HG02938 (cell line): ENCODE measurements at regions not wholly inside any gene's neighbourhood (a gene's known extent, or its start where the extent isn't known, plus 50 kb on each side); places are given as distances from the start of the nearest gene placed in this dataset.

ENCODE experiments used
- ATAC-seq: cut with Tn5 transposase; IDR thresholded peaks from one replicate; pipeline ENCODE4 v1.9.1; 2021; ENCODE audit warnings: mild to moderate bottlenecking, moderate library complexity; ENCODE audit not compliant: unreplicated experiment

DNA sequence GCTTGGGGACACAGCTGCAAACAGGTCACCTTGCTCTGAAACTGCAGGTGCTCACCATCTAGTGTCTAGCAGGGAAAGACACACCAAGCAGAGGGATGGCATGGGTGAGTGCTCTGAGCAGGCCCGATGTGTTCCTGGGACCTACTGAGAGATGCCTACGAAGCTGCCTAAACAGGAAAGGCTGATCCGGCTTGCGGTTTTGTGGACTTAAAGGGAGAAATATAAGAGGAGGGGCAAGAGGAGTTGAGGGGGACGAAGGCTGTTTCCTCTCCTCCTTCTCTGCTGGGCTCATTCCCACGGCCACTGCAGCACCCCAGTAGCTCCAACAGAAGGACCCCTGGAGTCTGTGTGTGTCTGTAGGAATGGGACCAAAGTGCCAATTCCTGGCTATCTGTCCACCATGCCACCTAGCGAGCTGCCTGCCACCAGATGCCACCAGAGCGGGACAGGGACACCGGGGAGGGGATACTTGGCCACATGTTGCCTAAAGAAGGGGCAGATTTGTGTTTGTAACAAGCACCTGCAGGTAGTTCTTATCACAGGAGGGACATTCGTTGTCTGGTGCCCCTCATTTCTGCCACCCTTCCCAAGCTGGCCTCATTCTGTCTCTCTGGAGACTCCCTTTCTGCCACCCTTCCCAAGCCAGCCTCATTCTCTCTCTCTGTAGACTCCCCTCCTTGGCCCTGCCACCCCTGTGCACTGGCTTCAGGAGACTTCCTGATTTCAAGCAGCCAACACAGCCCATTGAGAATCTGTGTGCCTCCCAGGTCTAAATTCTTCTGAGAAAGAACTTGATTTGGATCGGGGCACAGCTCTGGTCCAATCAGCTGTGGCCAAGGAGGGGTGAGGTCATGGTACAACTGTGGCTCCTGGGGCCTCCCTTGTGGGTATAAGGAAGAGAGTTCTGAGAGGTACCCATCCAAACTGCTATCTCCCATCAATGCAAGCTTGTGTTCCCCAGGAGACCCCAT is 221.8 kb downstream of the ANKRD60 start:
- ATAC-seq: no peak

DNA sequence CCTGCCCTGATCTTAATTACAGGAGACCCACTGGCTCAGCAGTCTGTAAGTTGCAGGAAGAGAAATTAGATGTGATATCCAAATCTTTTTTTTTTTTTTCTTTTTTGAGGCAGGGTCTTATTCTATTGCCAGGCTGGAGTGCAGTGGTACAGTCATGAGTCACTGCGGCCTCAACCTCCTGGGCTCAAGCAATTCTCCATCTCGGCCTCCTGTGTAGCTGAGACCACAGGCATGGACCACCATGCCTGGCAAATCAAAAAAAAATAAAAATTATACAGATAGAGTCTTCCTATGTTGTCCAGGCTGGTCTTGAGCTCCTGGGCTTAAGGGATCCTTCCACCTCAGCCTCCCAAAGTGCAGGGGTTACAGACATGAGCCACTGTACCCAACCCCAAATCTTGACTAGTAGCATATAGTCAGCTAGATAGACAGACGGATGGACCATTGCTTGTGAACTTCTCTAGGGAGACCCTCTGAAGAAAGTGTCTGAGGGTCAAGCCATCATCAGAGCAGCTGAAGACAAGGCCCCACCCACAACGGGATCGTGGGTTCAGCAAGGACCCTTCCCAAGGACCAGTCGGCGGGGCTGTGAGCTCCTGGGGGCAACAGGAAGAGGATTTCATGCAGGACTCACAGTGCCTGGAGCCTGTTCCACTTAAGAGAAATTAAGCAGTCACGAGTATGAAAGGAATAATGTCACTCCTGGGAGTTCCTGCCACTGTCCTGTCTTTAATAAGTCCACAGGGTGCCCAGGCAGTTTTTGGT is 222.7 kb downstream of the ANKRD60 start:
- ATAC-seq: no peak

DNA sequence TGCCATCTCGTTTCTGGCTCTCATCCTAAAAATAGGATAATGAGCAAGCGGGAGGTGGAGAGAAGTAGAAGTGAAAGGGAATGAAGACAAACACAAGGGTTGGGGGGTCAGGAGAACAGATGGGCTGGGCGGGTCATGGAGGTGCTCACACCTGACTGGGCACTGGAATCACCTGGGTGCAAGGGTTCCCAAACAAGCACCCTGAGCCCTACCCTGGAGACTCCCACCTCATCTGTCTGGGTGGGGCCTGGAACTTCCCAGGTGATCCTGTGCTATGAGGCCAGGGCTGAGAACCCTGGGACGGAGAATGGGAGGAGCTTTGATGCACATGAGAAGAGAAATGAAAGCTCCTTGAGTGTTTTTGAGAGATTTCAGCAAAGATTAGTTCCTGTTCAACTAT is 223.6 kb downstream of the ANKRD60 start:
- no peak for ATAC-seq

DNA sequence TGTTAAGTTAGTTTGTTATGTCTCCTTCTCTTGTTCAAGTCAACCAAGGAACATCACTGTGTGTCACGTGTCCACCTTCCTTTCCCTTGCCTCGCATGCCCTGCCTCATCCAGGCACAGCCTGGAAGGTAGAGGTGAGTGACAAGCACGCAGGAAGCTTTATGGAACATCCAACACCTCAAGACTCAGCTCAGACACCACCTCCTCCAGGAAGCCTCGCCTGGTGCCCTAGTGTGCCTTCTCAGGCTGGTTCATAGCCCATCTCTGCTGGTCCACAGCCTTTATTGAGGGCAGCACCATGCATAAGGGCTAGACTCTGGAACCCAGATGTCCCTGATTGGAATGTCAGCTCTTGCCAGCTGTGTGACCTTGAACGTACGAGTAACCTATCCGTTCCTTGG is 224.3 kb downstream of the ANKRD60 start:
- ATAC-seq: no peak

DNA sequence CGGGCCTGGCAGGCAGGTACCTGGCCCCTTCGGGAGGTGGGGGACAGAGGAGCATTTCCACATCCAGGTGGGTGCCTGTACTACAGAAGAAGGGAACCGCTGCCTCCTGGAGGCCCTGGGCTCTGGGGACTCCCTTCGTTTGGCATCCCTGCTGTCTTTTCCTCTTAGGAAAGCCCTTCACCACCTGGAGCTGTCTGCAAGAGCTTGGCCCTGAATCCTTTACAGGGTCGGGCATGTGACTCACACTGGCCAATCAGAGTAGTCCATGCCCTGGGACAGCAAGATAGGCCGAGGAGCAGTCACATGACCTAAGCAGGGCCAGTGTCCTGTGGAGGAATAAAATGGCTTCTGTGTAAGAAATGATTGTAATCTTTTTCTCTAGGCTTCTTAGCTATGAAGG is 224.9 kb downstream of the ANKRD60 start:
- ATAC-seq: no peak

DNA sequence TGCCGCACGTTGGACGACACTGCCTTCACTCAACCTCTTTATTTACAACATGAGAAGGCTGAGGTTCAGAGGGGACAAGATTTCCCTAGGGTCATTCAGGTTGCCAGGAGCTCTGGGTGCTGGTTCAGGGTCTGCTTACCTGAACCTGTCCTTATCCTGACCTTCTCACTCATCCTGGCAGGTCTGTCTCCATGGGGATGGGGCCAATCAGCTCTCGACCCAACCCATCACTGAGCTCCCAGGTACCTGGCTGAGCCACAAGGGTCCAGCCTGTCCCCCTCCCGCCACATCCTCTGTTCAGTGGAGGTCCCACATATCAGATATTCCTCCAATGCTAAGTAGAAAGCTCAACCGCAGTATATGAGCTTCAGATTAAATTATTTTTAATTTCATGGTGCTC is 225.6 kb downstream of the ANKRD60 start:
- no peak for ATAC-seq

DNA sequence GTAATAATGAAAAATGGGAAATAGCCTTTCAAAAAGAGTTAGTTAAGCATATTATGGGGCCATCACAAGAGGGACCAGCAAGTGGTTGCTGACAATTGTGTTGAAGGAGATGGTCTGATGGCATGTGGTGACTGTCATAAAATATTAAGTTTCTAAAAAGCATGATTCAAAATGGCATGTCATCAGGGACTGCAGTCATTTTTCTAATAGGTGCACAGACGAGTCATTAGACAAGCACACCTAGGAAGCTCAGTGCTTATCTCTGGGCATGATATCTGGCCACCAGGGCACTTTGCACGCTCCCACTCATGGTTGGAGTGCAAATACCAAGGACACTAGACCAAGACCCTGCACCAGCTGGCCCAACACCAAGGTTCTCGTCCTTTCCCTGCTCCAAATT is 226.5 kb downstream of the ANKRD60 start:
- no peak for ATAC-seq

DNA sequence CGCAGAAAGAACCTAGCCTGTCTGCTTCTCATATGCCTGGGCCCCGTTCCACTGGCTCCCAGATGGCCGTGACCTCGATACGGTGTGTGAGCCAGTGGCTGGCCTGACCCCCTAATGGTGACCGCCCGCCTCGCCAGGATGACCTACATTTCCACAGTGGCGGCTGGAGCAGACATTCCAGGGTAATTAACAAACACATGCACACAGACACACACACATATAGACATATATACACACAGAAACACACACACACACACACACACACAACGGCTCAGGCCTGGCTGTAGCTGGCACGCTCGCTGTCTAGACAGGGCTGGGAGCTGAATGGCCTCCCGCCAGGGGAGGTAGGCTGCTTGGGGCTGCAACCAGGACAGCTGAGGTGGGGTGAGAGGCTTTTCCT is 227.1 kb downstream of the ANKRD60 start:
- no peak for ATAC-seq

DNA sequence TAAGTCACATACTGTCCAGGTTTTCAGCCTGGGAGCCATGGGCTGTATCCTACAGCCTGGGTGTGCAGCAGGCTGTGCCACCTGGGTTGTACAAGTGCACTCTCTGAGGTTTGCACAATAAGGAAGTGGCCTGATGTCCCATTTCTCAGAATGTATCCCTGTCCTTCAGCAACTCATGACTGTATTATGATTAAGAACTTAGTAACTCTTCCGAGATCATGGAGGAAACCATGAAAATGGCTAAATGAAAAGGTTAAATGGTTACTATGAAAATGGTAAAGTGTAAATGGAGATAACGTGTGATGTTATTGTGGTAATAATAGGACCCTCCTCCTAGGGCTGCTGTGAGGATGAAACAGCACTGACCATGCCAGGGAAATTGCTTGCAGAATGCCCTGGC is 227.6 kb downstream of the ANKRD60 start:
- no peak for ATAC-seq

DNA sequence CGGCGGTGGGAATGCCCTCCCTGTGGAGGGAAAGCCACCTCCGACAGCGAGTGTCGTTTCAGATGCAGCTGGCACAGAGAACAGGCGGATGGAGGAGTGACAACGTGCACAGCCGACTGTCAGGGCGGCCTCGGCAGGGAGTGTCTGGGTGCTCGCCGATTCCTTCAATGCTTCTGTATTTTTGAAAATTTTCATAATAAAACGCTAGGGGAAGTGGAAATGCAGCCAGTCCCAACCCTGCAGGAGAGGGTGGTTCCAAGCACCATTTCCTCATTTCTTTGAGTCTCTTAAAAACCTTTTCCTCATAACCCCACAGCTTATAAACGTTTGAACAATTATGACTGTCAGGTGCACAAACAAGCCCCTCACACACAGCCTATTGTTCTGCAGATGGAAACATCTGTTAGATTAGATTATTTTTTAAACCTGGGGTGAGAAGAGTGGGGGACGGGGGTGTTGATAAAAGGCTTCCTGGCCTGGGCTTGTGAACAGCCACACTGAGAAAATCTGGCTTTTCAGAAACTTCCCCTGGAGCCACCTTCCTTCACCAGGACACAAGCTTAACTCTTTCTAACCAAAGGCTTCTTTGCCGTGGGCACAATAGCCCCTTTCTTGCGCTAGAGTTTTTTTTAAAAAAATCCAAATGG is 228.9 kb downstream of the ANKRD60 start:
- no peak for ATAC-seq

DNA sequence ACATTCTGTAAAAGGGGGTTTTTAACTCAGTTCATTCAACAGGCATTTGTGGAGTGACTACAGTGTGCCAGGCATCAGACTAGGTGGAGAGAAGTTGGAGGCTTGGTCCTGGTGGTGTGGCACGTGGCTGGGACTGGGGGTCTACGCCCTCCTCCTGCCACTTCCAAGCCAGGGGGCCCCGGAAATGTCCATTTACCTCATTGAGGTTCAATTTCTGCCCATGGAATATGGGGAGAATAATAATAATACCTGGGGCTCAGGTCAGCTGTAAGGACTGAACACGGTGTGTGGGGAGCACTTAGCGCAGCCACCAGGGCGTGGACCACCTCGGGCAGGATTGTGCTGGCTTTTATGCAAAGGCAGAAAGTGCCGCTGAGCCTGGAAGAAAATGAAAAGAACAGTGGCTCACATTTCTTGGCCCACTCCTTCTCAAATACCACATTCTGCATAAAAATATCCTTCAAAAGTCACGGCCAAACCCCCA is 229.4 kb downstream of the ANKRD60 start:
- no peak for ATAC-seq

DNA sequence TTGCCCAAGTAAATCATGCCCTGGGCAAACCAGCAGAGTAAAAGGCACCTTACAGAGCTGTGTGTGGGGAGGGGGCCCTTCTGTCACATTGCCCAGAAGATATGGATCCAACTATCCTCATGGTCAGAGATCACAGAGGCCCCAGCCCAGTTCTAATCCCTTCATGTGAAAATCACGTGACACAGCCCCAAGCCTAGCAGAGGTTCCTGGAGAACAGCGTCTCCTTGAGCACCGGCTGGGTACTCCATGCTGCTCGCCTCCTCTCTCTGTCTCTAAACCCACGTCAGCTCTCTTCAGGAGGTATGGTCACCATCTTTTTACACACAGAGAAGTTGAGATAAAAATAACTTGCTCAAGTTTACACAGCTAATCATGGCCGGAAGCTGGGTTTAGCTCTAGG is 230.2 kb downstream of the ANKRD60 start:
- ATAC-seq: no peak

DNA sequence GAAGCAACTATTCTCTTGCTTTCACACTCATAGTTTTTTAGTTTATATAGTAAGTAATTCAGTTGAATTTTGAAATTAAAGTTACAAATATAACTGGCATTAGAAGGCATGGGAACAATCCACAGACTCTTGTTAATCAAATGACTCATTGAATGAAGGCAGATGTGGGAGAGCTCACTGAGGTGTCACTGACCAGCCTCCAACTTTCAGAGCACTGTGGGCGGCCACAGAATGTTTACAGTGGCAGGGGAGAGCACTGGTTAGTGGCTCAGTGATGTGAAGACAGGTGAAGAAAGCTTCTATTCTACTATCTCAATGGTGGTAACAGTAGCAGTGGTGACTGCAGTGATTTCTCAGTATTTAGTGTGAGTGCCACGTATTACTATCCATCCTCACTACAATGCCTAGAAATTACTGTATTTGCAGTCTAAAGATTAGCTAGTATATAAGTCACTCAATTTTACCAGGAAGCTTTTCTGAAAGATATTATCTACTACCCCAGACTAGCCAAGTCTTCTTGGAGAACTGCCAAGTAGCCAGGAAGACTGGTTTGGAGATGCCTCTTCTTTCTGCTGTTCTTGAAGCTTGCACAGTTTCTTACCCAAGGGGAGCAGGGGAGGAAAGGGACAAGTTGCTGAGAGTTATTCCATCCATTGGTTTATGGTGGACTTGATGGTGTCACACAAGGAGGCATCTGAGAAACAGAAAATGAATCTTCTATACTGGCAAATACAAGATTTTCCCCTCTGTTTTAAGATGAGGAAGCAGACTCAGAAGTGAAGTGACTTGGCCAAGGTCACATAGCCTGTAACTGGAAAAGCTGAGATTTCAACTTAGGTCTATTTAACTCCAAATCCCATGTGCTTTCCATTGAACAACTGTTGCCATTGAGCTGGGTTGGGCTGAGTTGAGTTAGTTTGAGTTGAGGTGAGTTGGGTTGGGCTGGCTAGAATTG is 231.2 kb downstream of the ANKRD60 start:
- ATAC-seq: no peak

DNA sequence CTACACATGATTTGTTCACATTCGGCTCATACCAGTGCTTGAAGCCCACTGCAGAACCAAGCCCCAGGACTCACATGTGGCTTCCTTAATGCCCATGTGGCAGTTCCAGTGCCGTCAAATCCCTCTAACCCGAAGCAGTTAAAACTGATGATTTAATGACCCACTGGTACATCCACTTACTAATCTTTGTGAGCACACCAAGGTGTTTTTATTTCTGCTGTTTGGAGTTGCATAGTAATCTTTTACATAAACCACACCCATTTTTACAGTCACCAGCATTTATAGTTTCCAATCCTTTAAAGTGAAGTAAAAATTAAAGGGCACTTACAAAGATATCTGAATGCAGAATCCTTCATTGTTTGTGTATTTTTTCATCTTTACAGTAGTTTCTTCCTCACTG is 232.0 kb downstream of the ANKRD60 start:
- no peak for ATAC-seq

DNA sequence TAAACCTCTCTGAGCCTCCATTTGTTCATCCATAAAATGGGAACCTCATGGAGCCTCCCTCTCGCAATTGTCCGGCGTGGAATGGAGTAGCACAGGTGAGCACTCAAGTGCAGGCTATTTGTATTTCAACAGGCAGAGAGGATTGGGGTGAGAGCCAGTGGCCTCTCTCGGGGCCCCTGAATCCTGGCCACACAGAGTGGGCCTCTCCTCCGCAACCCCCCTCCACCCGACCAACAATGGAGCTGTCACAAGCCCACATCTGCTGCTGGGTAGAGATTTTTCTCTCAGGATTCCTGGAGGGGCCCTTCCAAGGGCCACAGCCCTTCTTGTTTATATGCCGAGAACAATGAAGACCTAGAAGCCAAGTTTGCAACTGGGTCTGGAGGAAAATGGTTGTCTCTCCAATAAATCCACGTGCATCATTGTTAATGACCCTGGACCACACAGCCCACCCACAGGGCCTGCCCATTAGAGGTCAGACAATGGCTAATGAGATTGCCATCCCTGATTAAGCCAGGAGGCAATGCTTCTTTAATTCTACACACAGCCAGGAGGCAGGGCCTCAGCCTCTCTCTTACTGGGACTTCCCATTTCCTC is 233.0 kb downstream of the ANKRD60 start:
- no peak for ATAC-seq

DNA sequence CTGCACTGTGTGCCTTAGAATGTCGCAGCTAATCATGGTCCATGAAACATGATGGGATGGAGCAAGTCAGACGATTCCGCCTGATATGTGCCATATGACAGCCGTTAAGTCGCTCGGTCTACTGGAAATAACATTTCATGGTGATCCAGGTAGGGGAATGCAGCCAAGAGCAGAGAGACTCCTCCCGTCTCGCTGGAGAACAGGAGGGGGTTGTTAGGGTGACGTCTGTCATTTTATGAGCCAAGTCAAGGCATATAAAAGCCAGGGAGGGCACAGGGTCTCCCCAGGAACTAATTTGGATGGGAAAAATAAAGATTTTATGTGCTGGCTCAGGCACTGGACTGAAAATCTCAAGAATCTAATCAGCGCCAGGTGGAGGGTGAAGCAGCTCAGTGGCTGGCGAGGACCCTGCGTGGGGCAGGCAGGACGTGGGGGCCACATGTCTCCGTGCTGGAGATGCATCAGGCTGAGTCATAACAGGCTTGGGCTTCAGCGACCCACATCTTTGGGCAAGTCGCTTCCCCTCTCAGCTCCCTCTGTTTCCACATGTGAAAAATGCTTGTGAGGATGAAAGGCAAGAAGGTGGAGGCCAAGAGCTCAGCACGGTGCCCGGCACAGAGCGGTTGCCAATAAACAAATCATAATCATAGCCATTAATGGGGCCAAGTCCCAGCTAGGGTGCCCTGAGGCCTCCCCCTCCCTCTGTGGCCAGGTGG is 234.6 kb downstream of the ANKRD60 start:
- ATAC-seq: no peak

DNA sequence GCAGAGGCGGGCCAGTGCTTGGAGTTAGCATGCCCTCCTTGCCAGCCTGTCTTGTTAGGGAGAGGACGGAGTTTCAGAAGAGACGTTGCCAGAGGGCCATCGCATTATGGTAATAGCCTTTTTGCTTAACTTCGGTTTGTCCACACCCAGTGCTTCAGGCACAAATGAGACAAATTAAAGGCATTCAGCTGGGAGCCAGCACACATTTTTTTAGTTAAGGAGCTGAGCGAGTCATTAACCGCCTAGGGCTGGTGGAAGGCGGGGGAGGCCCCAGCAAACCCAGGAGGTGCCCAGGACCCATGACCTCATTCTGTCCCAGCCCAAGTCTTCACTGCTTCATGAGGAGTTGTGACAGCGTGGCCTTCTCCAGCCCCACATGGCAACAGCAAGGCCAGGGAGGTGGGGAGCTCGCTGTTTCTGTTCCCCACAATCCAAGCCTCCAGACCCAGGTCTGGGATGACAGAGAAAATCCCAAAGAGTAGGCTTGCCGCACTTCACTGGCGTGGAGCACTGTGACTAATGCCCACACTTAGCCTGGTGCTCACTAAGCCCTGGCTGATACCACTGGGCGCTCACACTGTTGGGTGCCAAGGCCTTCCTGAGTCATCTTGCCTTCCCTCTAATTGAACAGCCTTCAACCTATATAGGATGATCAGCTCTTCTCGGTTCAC is 237.1 kb downstream of the ANKRD60 start:
- ATAC-seq: no peak

DNA sequence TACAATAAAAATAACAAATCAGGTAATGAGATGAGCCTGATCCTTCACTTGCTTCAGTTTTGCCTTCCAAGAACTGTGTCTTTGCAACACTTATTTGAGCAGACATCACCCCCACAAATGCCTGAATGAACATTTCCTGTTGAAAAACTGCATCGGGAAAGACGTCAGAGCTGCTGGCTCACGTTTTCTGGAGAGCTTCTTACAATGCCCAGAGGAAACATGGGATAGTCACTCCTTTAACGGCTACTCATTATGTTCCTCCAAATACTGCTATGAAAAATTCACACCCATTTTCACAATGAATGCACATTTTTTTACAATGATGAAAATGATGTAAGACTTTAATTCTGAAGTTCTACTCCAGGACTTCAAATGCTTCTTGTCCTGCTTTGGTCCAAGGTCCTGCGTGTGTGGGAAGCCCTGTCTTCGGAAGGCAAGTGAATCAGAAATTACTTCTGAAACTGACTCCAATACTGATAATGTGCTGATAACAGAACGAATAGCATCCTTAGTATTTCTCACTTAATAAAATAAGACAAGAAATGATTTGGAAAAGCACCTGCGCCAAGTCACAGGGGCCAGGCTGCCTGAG is 238.0 kb downstream of the ANKRD60 start:
- ATAC-seq: no peak
